Stimulated activated effector memory CD8-positive, alpha-beta T cell treated with anti-CD3 and anti-CD28 coated beads, Interleukin-12 subunit alpha, Interleukin-12 subunit beta, amount 100 ng/mL, for 72 hours (primary cell): ENCODE measurements at regions not wholly inside any gene's neighbourhood (a gene's known extent, or its start where the extent isn't known, plus 50 kb on each side); places are given as distances from the start of the nearest gene placed in this dataset.
"Not testable (repeated sequence)": the region's sequence is repeated elsewhere in the genome, so short reads cannot be mapped to it uniquely, and the experiment has no call there.

Experiments
- ATAC-seq: fragments of 150-1000 bp; cut with Tn5 transposase; 2 replicates; pipeline ENCODE4 v1.10.0; 2021
- DNase-seq, 2 donors: peaks; one replicate each; pipeline ENCODE4 v3.0.0; 2021 to 2022; ENCODE audit warnings: low spot score in 2 of 2
- H3K27ac Mint-ChIP-seq: one replicate; pipeline ENCODE4 v1.8.0; 2022; ENCODE audit warnings: mild to moderate bottlenecking, mixed read lengths
- H3K36me3 Mint-ChIP-seq: one replicate; pipeline ENCODE4 v1.8.0; 2022; ENCODE audit warnings: mild to moderate bottlenecking, mixed read lengths
- H3K4me1 Mint-ChIP-seq: one replicate; pipeline ENCODE4 v1.8.0; 2022; ENCODE audit warnings: mixed read lengths
- H3K4me3 Mint-ChIP-seq: one replicate; pipeline ENCODE4 v1.8.0; 2022; ENCODE audit warnings: mild to moderate bottlenecking, mixed read lengths
- H3K9me3 Mint-ChIP-seq: one replicate; pipeline ENCODE4 v1.8.0; 2022; ENCODE audit warnings: mixed read lengths

DNA sequence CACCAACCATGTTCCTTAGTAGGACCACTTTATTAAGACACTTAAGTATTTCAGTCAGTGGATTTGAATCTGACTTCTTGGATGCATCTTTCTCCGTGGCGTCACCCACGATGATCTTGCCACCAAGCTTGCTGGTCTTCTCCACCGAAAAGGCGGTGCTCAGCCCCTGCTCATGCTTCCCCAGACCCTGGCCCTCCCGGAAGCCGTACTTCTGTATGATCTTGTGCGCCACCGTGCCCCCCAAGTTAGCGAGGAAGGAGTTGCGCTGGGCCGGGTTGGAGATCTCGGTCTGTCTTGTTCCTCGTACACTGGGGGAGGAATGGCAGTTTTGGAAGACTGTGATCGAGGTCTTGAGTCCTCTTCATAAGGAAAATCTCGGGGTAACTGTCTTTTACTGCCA, 213.4 kb upstream of the NANOGP8 start:
- no peak for ATAC-seq
- DNase-seq, result no peak
- Mint-ChIP-seq H3K27ac (no peak overlapping the region), H3K4me1 (no peaks in the 10 kb centered on the region), H3K4me3 (no peak overlapping the region), H3K36me3 (no peaks in the 10 kb centered on the region), H3K9me3 (peaks cover 4% of the 10 kb centered on the region)

GRCh38 chr15:35293353-35294130, 208.4 kb upstream of the NANOGP8 start:
- Mint-ChIP-seq H3K4me3 (no peak overlapping the region), H3K9me3 (peaks cover 4% of the 10 kb centered on the region), H3K4me1 (no peaks in the 10 kb centered on the region), H3K27ac (no peak overlapping the region), H3K36me3 (no peaks in the 10 kb centered on the region)
- DNase-seq, result no peak
- no peak for ATAC-seq

DNA sequence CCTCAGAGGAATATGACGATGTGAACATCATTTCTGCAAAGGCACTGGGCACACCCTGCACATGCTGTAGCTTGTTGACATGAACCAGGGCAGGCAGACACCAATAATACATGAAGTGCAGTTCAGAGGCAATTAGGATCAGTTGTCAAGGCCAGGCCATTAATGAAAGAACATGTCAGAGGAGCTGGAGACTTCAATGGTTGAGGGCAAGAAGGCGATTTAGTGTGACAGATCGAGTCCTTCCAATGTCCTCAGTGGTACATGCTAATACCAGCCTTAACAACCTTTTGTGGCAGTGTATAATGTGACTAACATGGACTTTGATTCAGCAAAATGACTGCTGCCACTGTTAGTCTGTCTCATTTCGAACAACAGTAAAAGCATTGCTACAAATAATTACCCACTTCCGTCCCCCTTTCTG, 205.2 kb upstream of the NANOGP8 start:
- no peak overlapping the region for H3K4me3 Mint-ChIP-seq
- ATAC-seq (no peak), DNase-seq (no peak)
- no peaks in the 10 kb centered on the region for H3K9me3 Mint-ChIP-seq
- no peak overlapping the region for H3K27ac Mint-ChIP-seq
- no peaks in the 10 kb centered on the region for H3K4me1 Mint-ChIP-seq
- no peaks in the 10 kb centered on the region for H3K36me3 Mint-ChIP-seq

- Mint-ChIP-seq H3K4me3 (no peak overlapping the region), H3K27ac (no peak overlapping the region), H3K4me1 (no peaks in the 10 kb centered on the region), H3K9me3 (no peaks in the 10 kb centered on the region), H3K36me3 (no peaks in the 10 kb centered on the region)
- DNase-seq (no peak), ATAC-seq (no peak)
These were observed 204.0 kb upstream of the NANOGP8 start for GRCh38 chr15:35289024-35289617.

- Mint-ChIP-seq H3K36me3 (no peaks in the 10 kb centered on the region), H3K9me3 (no peaks in the 10 kb centered on the region), H3K4me1 (no peaks in the 10 kb centered on the region), H3K4me3 (no peak overlapping the region), H3K27ac (no peak overlapping the region)
- no peak for ATAC-seq
- no peak for DNase-seq
These were observed 203.5 kb upstream of the NANOGP8 start for GRCh38 chr15:35288580-35288979.

DNA sequence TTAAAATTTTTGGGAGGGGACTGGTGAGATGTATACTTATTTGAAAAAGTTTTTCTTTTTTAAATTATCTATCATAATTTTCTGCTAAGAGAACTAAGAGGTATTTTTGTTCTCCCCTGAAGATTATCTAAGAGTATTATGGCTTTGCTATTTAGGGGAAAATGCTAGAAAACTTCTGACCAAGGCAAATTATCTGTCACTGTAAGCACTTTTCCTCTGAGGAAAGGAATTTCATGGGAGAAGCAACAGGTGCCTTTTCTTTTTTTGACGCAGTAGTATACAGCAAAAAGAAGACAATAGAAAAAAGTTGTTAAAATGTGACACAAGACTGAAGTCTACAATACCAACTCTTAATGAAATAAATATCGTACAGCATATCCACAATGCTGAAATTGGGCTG, 201.6 kb upstream of the NANOGP8 start:
- ATAC-seq (no peak), DNase-seq (no peak)
- no peaks in the 10 kb centered on the region for H3K36me3 Mint-ChIP-seq
- H3K27ac Mint-ChIP-seq, result no peak overlapping the region
- no peak overlapping the region for H3K4me3 Mint-ChIP-seq
- H3K4me1 Mint-ChIP-seq, result no peaks in the 10 kb centered on the region
- peaks cover 8% of the 10 kb centered on the region for H3K9me3 Mint-ChIP-seq

GRCh38 chr15:35282965-35283496, 197.9 kb upstream of the NANOGP8 start:
- no peak for ATAC-seq
- peaks cover 9% of the 10 kb centered on the region for H3K9me3 Mint-ChIP-seq
- no peak for DNase-seq
- H3K4me3 Mint-ChIP-seq, result no peak overlapping the region
- no peaks in the 10 kb centered on the region for H3K4me1 Mint-ChIP-seq
- no peak overlapping the region for H3K27ac Mint-ChIP-seq
- H3K36me3 Mint-ChIP-seq, result no peaks in the 10 kb centered on the region

DNA sequence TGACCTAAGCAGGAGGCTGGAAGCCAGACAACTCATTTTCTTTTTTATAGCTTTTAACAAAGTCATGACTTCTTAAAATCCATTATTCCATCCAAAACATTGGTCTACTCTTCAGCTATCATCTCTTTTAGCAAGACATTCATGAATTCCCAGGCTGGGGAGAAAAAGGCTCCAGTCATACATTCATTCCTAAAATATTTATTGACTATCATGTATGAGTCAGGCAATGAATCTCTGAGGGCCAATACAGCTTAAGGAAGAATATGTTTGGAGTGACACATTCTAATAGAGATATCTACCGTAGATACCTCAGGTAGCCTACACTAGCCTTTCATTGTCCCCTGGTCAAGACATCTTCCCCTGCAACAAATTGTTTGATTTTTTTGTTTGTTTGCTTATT, 196.4 kb upstream of the NANOGP8 start:
- Mint-ChIP-seq H3K9me3 (peaks cover 18% of the 10 kb centered on the region), H3K4me1 (no peaks in the 10 kb centered on the region), H3K27ac (no peak overlapping the region), H3K36me3 (no peaks in the 10 kb centered on the region), H3K4me3 (no peak overlapping the region)
- ATAC-seq (no peak), DNase-seq (no peak)

- H3K4me1 Mint-ChIP-seq, result no peaks in the 10 kb centered on the region
- no peak overlapping the region for H3K4me3 Mint-ChIP-seq
- ATAC-seq, result no peak
- H3K9me3 Mint-ChIP-seq, result peaks cover 21% of the 10 kb centered on the region
- no peak for DNase-seq
- no peak overlapping the region for H3K27ac Mint-ChIP-seq
- H3K36me3 Mint-ChIP-seq, result no peaks in the 10 kb centered on the region
These were observed 194.7 kb upstream of the NANOGP8 start for GRCh38 chr15:35279811-35280210.

DNA sequence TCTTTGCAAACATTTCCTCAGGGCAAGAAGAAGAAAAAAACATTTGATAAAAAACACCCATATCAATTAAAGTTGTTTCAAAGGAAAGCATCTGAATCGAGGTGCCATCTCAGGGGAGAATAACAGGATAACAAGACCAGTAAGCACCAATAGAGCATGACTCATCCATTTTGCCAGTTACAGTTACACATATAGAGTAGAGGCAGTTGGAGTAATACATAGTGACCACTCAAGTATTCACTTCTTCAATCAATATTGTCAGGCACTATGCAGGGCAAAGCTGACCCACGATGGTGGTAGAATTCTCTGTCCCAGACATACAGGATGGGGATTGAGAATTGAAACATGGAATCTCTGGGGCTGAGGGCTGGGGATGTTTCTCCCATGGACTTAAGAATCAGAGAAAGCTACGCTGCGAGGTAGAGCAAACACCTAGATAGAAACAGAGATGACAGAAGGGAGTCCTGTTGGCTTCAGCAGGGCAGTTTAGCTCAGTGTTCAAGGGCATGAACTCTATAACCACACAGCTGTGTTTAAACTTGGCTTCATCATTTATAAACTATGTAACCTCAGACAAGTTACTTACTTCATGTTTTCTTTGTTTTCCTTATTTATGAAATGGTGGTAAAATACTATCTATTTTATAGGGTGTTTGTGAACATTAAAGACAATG, 186.4 kb upstream of the NANOGP8 start:
- H3K27ac Mint-ChIP-seq, result no peak overlapping the region
- DNase-seq (no peak), ATAC-seq (no peak)
- H3K4me3 Mint-ChIP-seq, result no peak overlapping the region
- H3K36me3 Mint-ChIP-seq, result no peaks in the 10 kb centered on the region
- peaks cover 5% of the 10 kb centered on the region for H3K9me3 Mint-ChIP-seq
- H3K4me1 Mint-ChIP-seq, result no peaks in the 10 kb centered on the region

GRCh38 chr15:35260941-35261340, 175.8 kb upstream of the NANOGP8 start:
- Mint-ChIP-seq H3K27ac (no peak overlapping the region), H3K4me3 (no peak overlapping the region), H3K4me1 (no peaks in the 10 kb centered on the region), H3K36me3 (no peaks in the 10 kb centered on the region), H3K9me3 (no peaks in the 10 kb centered on the region)
- ATAC-seq, result no peak
- DNase-seq, result no peak

DNA sequence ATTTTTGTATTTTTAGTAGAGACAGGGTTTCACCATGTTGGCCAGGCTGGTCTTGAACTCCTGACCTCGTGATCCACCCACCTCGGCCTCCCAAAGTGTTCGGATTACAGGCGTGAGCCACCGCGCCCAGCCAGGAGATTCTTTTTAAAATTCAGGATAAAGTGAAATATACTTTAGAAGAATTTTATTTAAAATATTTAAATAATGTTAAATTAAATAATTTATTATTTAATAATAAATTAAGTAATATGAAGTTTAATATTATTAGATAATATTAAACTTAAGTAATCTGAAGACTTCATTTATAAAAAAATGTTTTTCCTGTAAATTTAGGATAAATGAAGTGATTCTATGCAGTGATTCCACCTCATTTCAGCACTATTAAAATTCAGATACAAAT, 175.2 kb upstream of the NANOGP8 start:
- not testable (repeated sequence) for H3K27ac Mint-ChIP-seq, H3K9me3 Mint-ChIP-seq, H3K4me3 Mint-ChIP-seq, H3K4me1 Mint-ChIP-seq, H3K36me3 Mint-ChIP-seq, DNase-seq, ATAC-seq

DNA sequence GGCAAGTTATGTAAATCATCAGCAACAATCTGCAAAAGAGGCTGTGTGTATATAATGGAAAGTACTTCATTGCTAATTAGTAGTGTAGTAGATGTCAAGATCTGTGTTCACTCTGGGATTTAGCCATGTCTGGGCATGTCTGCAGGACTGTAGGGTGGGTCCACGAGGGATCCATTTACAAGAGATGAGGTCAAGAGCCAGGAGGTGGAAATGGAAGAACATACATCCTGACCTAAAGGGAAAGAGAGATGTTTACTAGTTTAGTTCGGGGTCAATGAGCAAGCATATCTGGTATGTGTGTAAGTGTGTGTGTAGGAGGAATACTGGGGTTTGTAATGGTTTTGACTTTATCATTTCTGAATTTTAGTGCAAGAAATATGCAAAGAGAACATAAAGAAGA, 171.5 kb upstream of the NANOGP8 start:
- H3K27ac Mint-ChIP-seq, result no peak overlapping the region
- ATAC-seq, result no peak
- no peaks in the 10 kb centered on the region for H3K36me3 Mint-ChIP-seq
- no peak overlapping the region for H3K4me3 Mint-ChIP-seq
- no peak for DNase-seq
- H3K9me3 Mint-ChIP-seq, result no peaks in the 10 kb centered on the region
- H3K4me1 Mint-ChIP-seq, result no peaks in the 10 kb centered on the region

- Mint-ChIP-seq H3K27ac (no peak overlapping the region), H3K4me1 (no peaks in the 10 kb centered on the region), H3K9me3 (no peaks in the 10 kb centered on the region), H3K4me3 (no peak overlapping the region), H3K36me3 (no peaks in the 10 kb centered on the region)
- ATAC-seq (no peak), DNase-seq (no peak)
These were observed 171.0 kb upstream of the NANOGP8 start for GRCh38 chr15:35256141-35256540.

GRCh38 chr15:35254908-35255307, 169.8 kb upstream of the NANOGP8 start:
- not testable (repeated sequence) for H3K27ac Mint-ChIP-seq, H3K36me3 Mint-ChIP-seq, H3K9me3 Mint-ChIP-seq, H3K4me3 Mint-ChIP-seq, H3K4me1 Mint-ChIP-seq, DNase-seq, ATAC-seq

GRCh38 chr15:35254062-35254461, 169.0 kb upstream of the NANOGP8 start:
- no peak overlapping the region for H3K4me3 Mint-ChIP-seq
- no peaks in the 10 kb centered on the region for H3K36me3 Mint-ChIP-seq
- no peaks in the 10 kb centered on the region for H3K9me3 Mint-ChIP-seq
- no peaks in the 10 kb centered on the region for H3K4me1 Mint-ChIP-seq
- ATAC-seq (no peak), DNase-seq (no peak)
- no peak overlapping the region for H3K27ac Mint-ChIP-seq
